ENCODE measurements at regions not wholly inside any gene's neighbourhood (a gene's known extent, or its start where the extent isn't known, plus 50 kb on each side); places are given as distances from the start of the nearest gene placed in this dataset.

DNA sequence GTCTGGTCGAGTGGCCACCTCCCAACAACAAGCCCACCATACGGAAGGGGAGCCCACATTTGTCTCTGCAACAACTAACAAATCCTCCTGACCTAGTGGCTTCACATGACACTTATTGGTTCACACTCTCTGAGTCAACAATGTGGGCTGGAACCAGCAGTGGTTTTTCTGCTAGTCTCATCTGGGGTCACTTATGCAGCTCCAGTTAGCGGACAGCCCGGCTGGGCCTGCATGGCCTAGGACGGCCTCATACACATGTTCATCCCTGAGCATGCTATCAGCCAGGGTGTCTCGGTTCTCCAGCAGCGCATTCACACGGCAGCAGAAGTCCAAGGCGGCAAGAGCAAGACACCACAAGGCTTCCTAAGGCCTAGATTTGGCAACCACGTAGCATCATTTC lies 281.7 kb downstream of the XXYLT1 start:
- no peak overlapping the region for H2BK5ac ChIP-seq (ENCODE audit: low read depth, low read length, poor library complexity, severe bottlenecking)
- H2BK120ac ChIP-seq (ENCODE audit: low read depth, low read length), result no peak overlapping the region
- no peak overlapping the region for H3K4ac ChIP-seq (ENCODE audit: low read depth in 1 of 2, low read length in 2 of 2)
- DNase-seq, result no peak
- H2BK15ac ChIP-seq (ENCODE audit: low read depth, poor library complexity, severe bottlenecking), result no peak overlapping the region
- no peak overlapping the region for H3K23ac ChIP-seq (ENCODE audit: low read length in 2 of 2)
- H2AFZ ChIP-seq (ENCODE audit: low read depth, low read length), result no peak overlapping the region
- H2BK12ac ChIP-seq (ENCODE audit: low read length in 2 of 2), result no peak overlapping the region
- H3K79me1 ChIP-seq (replicated peaks; ENCODE audit: low read length, poor library complexity, severe bottlenecking), result no peaks in the 10 kb centered on the region
- peaks cover 0 to 16% of the 10 kb centered on the region in 2 experiments for H3K27me3 ChIP-seq (ENCODE audit: control insufficient read depth in 1 of 2, insufficient read depth in 1 of 2, low read length in 2 of 2)
- H3K4me2 ChIP-seq (ENCODE audit: low read length, poor library complexity, severe bottlenecking), result no peak overlapping the region
- H4K91ac ChIP-seq (ENCODE audit: low read length), result no peak overlapping the region
- H3K9me3 ChIP-seq (ENCODE audit: control insufficient read depth, low read length), result no peaks in the 10 kb centered on the region
- H3K9ac ChIP-seq (ENCODE audit: low read length), result no peak overlapping the region
- H3K36me3 ChIP-seq (ENCODE audit: control insufficient read depth in 1 of 2, insufficient read depth in 2 of 2, low read depth in 1 of 2, low read length in 2 of 2), result no peaks in the 10 kb centered on the region
- H4K8ac ChIP-seq (ENCODE audit: low read length), result no peak overlapping the region
- H2AK5ac ChIP-seq (ENCODE audit: low read length, severe bottlenecking), result no peak overlapping the region
- H3K18ac ChIP-seq (ENCODE audit: low read depth in 1 of 2, low read length in 2 of 2), result no peak overlapping the region
- H3K4me3 ChIP-seq (ENCODE audit: insufficient read depth in 1 of 2, low read depth in 1 of 2, low read length in 2 of 2), result no peak overlapping the region
- H3K4me1 ChIP-seq (ENCODE audit: control insufficient read depth, insufficient read depth, low read depth, low read length), result peaks cover 7% of the 10 kb centered on the region
- 84% methylated on average over 9 of the region's 10 CpGs for WGBS
- no peak overlapping the region for H3K27ac ChIP-seq (ENCODE audit: low read length, poor library complexity, severe bottlenecking)
- no peak overlapping the region for H3K14ac ChIP-seq (ENCODE audit: low read length in 2 of 2)

DNA sequence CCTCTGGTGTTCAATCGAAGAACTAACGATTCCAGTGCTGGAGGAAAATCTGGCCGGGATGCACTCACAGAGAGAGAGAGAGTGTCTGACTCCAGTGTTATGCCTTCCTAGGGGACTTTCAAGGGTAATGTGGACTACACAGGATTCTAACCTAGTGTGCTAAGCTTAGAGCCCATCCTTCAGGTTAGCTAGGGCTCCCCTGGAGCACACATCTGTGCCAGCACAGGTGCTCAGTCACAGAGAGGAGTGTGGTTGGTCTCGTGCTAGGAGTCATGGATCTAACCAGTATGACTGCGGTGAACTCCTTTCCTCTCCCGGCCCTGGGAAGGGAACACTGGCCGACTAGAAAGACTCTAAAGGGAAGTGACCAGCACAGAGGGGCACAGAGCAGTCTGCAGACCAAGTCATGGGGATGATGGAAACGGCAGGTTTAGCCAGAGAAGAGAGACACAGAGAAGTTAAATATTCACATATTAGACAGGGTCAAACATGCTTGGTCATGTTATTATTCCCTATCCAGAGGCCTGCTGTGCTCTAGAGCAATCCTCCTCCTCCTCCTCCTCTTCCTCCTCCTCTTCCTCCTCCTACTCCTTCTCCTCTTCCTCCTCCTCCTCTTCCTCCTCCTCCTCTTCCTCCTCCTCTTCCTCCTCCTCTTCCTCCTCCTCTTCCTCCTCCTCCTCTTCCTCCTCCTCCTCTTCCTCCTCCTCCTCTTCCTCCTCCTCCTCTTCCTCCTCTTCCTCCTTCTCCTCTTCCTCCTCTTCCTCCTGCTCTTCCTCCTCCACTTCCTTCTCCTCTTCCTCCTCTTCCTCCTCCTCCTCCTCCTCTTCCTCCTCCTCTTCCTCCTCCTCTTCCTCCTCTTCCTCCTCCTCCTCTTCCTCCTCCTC lies 280.3 kb downstream of the XXYLT1 start:
- Histone ChIP-seq H3K23ac (ENCODE audit: low read length in 2 of 2) (no peak overlapping the region), H3K9ac (ENCODE audit: low read length) (no peak overlapping the region), H3K4me2 (ENCODE audit: low read length, poor library complexity, severe bottlenecking) (no peak overlapping the region), H3K27ac (ENCODE audit: low read length, poor library complexity, severe bottlenecking) (no peak overlapping the region), H2AFZ (ENCODE audit: low read depth, low read length) (no peak overlapping the region), H3K18ac (ENCODE audit: low read depth in 1 of 2, low read length in 2 of 2) (no peak overlapping the region), H3K4me1 (ENCODE audit: control insufficient read depth, insufficient read depth, low read depth, low read length) (no peaks in the 10 kb centered on the region), H3K27me3 (ENCODE audit: control insufficient read depth in 1 of 2, insufficient read depth in 1 of 2, low read length in 2 of 2) (peaks cover 6 to 15% of the 10 kb centered on the region in 2 experiments), H3K9me3 (ENCODE audit: control insufficient read depth, low read length) (no peaks in the 10 kb centered on the region), H2BK15ac (ENCODE audit: low read depth, poor library complexity, severe bottlenecking) (no peak overlapping the region), H2BK5ac (ENCODE audit: low read depth, low read length, poor library complexity, severe bottlenecking) (no peak overlapping the region), H3K79me1 (replicated peaks; ENCODE audit: low read length, poor library complexity, severe bottlenecking) (no peaks in the 10 kb centered on the region), H3K4ac (ENCODE audit: low read depth in 1 of 2, low read length in 2 of 2) (no peak overlapping the region), H3K36me3 (ENCODE audit: control insufficient read depth in 1 of 2, insufficient read depth in 2 of 2, low read depth in 1 of 2, low read length in 2 of 2) (peaks cover 0 to 3% of the 10 kb centered on the region in 2 experiments), H4K91ac (ENCODE audit: low read length) (no peak overlapping the region), H2AK5ac (ENCODE audit: low read length, severe bottlenecking) (no peak overlapping the region), H2BK12ac (ENCODE audit: low read length in 2 of 2) (no peak overlapping the region), H3K14ac (ENCODE audit: low read length in 2 of 2) (no peak overlapping the region), H3K4me3 (ENCODE audit: insufficient read depth in 1 of 2, low read depth in 1 of 2, low read length in 2 of 2) (no peak overlapping the region), H4K8ac (ENCODE audit: low read length) (no peak overlapping the region), H2BK120ac (ENCODE audit: low read depth, low read length) (no peak overlapping the region)
- WGBS, result 91% methylated on average over 7 of the region's 8 CpGs
- no peak for DNase-seq

DNA sequence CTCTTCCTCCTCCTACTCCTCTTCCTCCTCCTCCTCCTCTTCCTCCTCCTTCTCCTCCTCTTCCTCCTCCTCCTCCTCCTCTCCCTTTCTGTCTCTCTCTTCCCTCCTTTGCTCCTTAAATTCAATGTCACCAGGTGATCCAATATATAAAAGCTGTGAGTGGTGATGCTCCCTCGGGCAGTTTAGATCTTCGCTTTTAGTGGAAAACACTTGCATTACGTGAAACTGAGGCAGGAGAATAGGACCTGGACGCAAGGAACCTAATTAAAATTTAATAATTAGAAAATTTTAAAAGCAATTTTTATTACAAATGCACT lies 279.7 kb downstream of the XXYLT1 start:
- no CpG with 5 or more reads among the region's 4 CpGs for WGBS

DNA sequence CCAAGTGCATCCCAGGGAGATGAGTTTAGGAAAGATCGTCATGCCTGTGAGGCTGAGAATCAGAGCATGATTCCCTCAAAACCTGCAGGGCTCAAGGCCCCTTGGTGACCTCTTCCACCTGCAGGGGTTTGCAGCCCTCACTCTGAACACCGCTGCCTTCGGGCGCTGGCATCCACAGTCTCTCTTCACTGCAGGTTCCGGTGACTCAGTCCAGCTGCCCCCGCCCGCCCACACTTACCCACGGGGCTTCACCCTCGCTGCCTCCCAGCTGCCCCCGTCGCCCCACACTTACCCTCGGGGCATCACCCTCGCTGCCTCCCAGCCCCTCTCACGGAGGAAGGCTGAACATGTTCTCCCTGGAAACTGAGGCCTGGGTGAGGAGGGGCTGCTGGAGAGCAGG lies 277.1 kb downstream of the XXYLT1 start:
- no peak overlapping the region for H2AFZ ChIP-seq (ENCODE audit: low read depth, low read length)
- no peaks in the 10 kb centered on the region for H3K79me1 ChIP-seq (replicated peaks; ENCODE audit: low read length, poor library complexity, severe bottlenecking)
- H4K8ac ChIP-seq (ENCODE audit: low read length), result no peak overlapping the region
- no peak overlapping the region for H3K23ac ChIP-seq (ENCODE audit: low read length in 2 of 2)
- H3K4me3 ChIP-seq (ENCODE audit: insufficient read depth in 1 of 2, low read depth in 1 of 2, low read length in 2 of 2), result no peak overlapping the region
- H3K18ac ChIP-seq (ENCODE audit: low read depth in 1 of 2, low read length in 2 of 2), result no peak overlapping the region
- H2BK120ac ChIP-seq (ENCODE audit: low read depth, low read length), result no peak overlapping the region
- no peaks in the 10 kb centered on the region for H3K4me1 ChIP-seq (ENCODE audit: control insufficient read depth, insufficient read depth, low read depth, low read length)
- H2BK5ac ChIP-seq (ENCODE audit: low read depth, low read length, poor library complexity, severe bottlenecking), result no peak overlapping the region
- no peak overlapping the region for H2BK12ac ChIP-seq (ENCODE audit: low read length in 2 of 2)
- no peak overlapping the region for H3K4me2 ChIP-seq (ENCODE audit: low read length, poor library complexity, severe bottlenecking)
- peaks cover 0 to 3% of the 10 kb centered on the region in 2 experiments for H3K36me3 ChIP-seq (ENCODE audit: control insufficient read depth in 1 of 2, insufficient read depth in 2 of 2, low read depth in 1 of 2, low read length in 2 of 2)
- H3K27me3 ChIP-seq (ENCODE audit: control insufficient read depth in 1 of 2, insufficient read depth in 1 of 2, low read length in 2 of 2), result peaks cover 19 to 32% of the 10 kb centered on the region in 2 experiments
- no peak overlapping the region for H3K14ac ChIP-seq (ENCODE audit: low read length in 2 of 2)
- H2BK15ac ChIP-seq (ENCODE audit: low read depth, poor library complexity, severe bottlenecking), result no peak overlapping the region
- WGBS, result 95% methylated on average over 14 of the region's 14 CpGs
- H3K9me3 ChIP-seq (ENCODE audit: control insufficient read depth, low read length), result no peaks in the 10 kb centered on the region
- no peak overlapping the region for H4K91ac ChIP-seq (ENCODE audit: low read length)
- no peak for DNase-seq
- H2AK5ac ChIP-seq (ENCODE audit: low read length, severe bottlenecking), result no peak overlapping the region
- no peak overlapping the region for H3K27ac ChIP-seq (ENCODE audit: low read length, poor library complexity, severe bottlenecking)
- no peak overlapping the region for H3K9ac ChIP-seq (ENCODE audit: low read length)
- H3K4ac ChIP-seq (ENCODE audit: low read depth in 1 of 2, low read length in 2 of 2), result no peak overlapping the region

More for the DNA sequence above, 279.7 kb downstream of the XXYLT1 start:
- H4K8ac ChIP-seq (ENCODE audit: low read length), result no peak overlapping the region
- no peak overlapping the region for H3K14ac ChIP-seq (ENCODE audit: low read length in 2 of 2)
- no peak overlapping the region for H4K91ac ChIP-seq (ENCODE audit: low read length)
- no peak for DNase-seq
- peaks cover 0 to 3% of the 10 kb centered on the region in 2 experiments for H3K36me3 ChIP-seq (ENCODE audit: control insufficient read depth in 1 of 2, insufficient read depth in 2 of 2, low read depth in 1 of 2, low read length in 2 of 2)
- H3K27ac ChIP-seq (ENCODE audit: low read length, poor library complexity, severe bottlenecking), result no peak overlapping the region
- H3K27me3 ChIP-seq (ENCODE audit: control insufficient read depth in 1 of 2, insufficient read depth in 1 of 2, low read length in 2 of 2), result peaks cover 12 to 20% of the 10 kb centered on the region in 2 experiments
- no peak overlapping the region for H3K23ac ChIP-seq (ENCODE audit: low read length in 2 of 2)
- H3K9ac ChIP-seq (ENCODE audit: low read length), result no peak overlapping the region
- no peak overlapping the region for H2BK120ac ChIP-seq (ENCODE audit: low read depth, low read length)
- H2BK15ac ChIP-seq (ENCODE audit: low read depth, poor library complexity, severe bottlenecking), result no peak overlapping the region
- H3K9me3 ChIP-seq (ENCODE audit: control insufficient read depth, low read length), result no peaks in the 10 kb centered on the region
- H3K4me1 ChIP-seq (ENCODE audit: control insufficient read depth, insufficient read depth, low read depth, low read length), result no peaks in the 10 kb centered on the region
- no peak overlapping the region for H2AK5ac ChIP-seq (ENCODE audit: low read length, severe bottlenecking)
- H3K4me3 ChIP-seq (ENCODE audit: insufficient read depth in 1 of 2, low read depth in 1 of 2, low read length in 2 of 2), result no peak overlapping the region
- H3K18ac ChIP-seq (ENCODE audit: low read depth in 1 of 2, low read length in 2 of 2), result no peak overlapping the region
- H2AFZ ChIP-seq (ENCODE audit: low read depth, low read length), result no peak overlapping the region
- no peak overlapping the region for H2BK5ac ChIP-seq (ENCODE audit: low read depth, low read length, poor library complexity, severe bottlenecking)
- no peaks in the 10 kb centered on the region for H3K79me1 ChIP-seq (replicated peaks; ENCODE audit: low read length, poor library complexity, severe bottlenecking)
- no peak overlapping the region for H3K4me2 ChIP-seq (ENCODE audit: low read length, poor library complexity, severe bottlenecking)
- no peak overlapping the region for H3K4ac ChIP-seq (ENCODE audit: low read depth in 1 of 2, low read length in 2 of 2)
- no peak overlapping the region for H2BK12ac ChIP-seq (ENCODE audit: low read length in 2 of 2)

All from mesenchymal stem cell (in vitro differentiated cells and primary cell).